Spleen (tissue), 7 donors: ENCODE measurements at regions not wholly inside any gene's neighbourhood (a gene's known extent, or its start where the extent isn't known, plus 50 kb on each side); places are given as distances from the start of the nearest gene placed in this dataset.

Source experiments
- POLR2A ChIP-seq, 3 donors: fragments of 450-650 bp; IDR thresholded peaks; one replicate each; pipeline ENCODE4 v1.5.1; 2017; ENCODE audit warnings: antibody characterized with exemption in 3 of 3, mild to moderate bottlenecking in 1 of 3
- POLR2AphosphoS5 ChIP-seq, 3 donors: sonication (generic); formaldehyde crosslinking; IDR thresholded peaks; one replicate each; pipeline ENCODE4 v1.5.1; 2017; ENCODE audit warnings: antibody characterized with exemption in 3 of 3
- TF ChIP-seq, protein P1 (sequence below), 11 experiments: fragments of 200-600 bp in 7 of 11; fragments of 450-650 bp in 4 of 11; sonication (generic) in 4 of 11; IDR thresholded peaks in 8 of 11; conservative IDR thresholded peaks in 3 of 11; 1 replicate in 7 of 11; 2 replicates in 4 of 11; pipeline versions ENCODE4 v1.4.0 to v1.8.0; 2016 to 2021; ENCODE audit warnings: antibody characterized with exemption in 11 of 11, inconsistent platforms in 4 of 11, mild to moderate bottlenecking in 1 of 11
- donor health status: DM: no; HTN: no; CAD: no; lungs with moderate emphysema.
- donor health status: DM: no; HTN: no; CAD: no.
- donor health status: DM: no; HTN: no; CAD: no.

- TF ChIP-seq POLR2A (IDR thresholded peaks at IDR 0.05) (no peak), POLR2AphosphoS5 (IDR thresholded peaks at IDR 0.05) (no peak)
- TF ChIP-seq, protein P1, sequence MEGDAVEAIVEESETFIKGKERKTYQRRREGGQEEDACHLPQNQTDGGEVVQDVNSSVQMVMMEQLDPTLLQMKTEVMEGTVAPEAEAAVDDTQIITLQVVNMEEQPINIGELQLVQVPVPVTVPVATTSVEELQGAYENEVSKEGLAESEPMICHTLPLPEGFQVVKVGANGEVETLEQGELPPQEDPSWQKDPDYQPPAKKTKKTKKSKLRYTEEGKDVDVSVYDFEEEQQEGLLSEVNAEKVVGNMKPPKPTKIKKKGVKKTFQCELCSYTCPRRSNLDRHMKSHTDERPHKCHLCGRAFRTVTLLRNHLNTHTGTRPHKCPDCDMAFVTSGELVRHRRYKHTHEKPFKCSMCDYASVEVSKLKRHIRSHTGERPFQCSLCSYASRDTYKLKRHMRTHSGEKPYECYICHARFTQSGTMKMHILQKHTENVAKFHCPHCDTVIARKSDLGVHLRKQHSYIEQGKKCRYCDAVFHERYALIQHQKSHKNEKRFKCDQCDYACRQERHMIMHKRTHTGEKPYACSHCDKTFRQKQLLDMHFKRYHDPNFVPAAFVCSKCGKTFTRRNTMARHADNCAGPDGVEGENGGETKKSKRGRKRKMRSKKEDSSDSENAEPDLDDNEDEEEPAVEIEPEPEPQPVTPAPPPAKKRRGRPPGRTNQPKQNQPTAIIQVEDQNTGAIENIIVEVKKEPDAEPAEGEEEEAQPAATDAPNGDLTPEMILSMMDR (IDR thresholded peaks at IDR 0.05 in 8 of 11, conservative IDR thresholded peaks at IDR 0.05 in 3 of 11), result no peak
Measured at GRCh38 chr11:109073032-109073822, 348.8 kb upstream of the C11orf87 start.
